Neural crest cell (in vitro differentiated cells): ENCODE measurements at regions not wholly inside any gene's neighbourhood (a gene's known extent, or its start where the extent isn't known, plus 50 kb on each side); places are given as distances from the start of the nearest gene placed in this dataset.

Source experiments
- DNase-seq: peaks from one replicate; pipeline ENCODE4 v3.0.0; 2021; ENCODE audit warnings: low read depth, mixed read lengths, low spot score
- H3K27ac Mint-ChIP-seq: one replicate; pipeline ENCODE4 v1.8.0; 2021; ENCODE audit warnings: mild to moderate bottlenecking, mixed read lengths; ENCODE audit not compliant: unreplicated experiment
- H3K27me3 Mint-ChIP-seq: 2 replicates; pipeline ENCODE4 v1.8.0; 2021; ENCODE audit warnings: low read depth, mild to moderate bottlenecking, mixed read lengths
- H3K36me3 Mint-ChIP-seq: 2 replicates; pipeline ENCODE4 v1.8.0; 2021; ENCODE audit warnings: low read depth, mild to moderate bottlenecking, mixed read lengths
- H3K4me1 Mint-ChIP-seq: 2 replicates; pipeline ENCODE4 v1.8.0; 2021; ENCODE audit warnings: mixed read lengths
- H3K4me3 Mint-ChIP-seq: one replicate; pipeline ENCODE4 v1.8.0; 2021; ENCODE audit warnings: mild to moderate bottlenecking, mixed read lengths
- H3K9me3 Mint-ChIP-seq: 2 replicates; pipeline ENCODE4 v1.8.0; 2021; ENCODE audit warnings: mixed read lengths
- CTCF ChIP-seq: fragments of 200-600 bp; sonication (generic); conservative IDR thresholded peaks from 2 replicates; pipeline ENCODE4 v1.5.0; 2021; ENCODE audit warnings: antibody characterized with exemption, mild to moderate bottlenecking

- Mint-ChIP-seq H3K9me3 (no peaks in the 10 kb centered on the region), H3K4me1 (no peaks in the 10 kb centered on the region), H3K4me3 (no peak overlapping the region), H3K27ac (no peak overlapping the region), H3K36me3 (no peaks in the 10 kb centered on the region), H3K27me3 (peaks cover 3% of the 10 kb centered on the region)
- no peak for TF ChIP-seq CTCF
- DNase-seq, result no peak
Observed at GRCh38 chr3:22982981-22983587, 220.0 kb upstream of the UBE2E2 start.

- TF ChIP-seq CTCF, result no peak
- DNase-seq, result no peak
- no peaks in the 10 kb centered on the region for H3K9me3 Mint-ChIP-seq
- H3K4me3 Mint-ChIP-seq, result no peak overlapping the region
- H3K4me1 Mint-ChIP-seq, result no peaks in the 10 kb centered on the region
- no peaks in the 10 kb centered on the region for H3K36me3 Mint-ChIP-seq
- peaks cover 3% of the 10 kb centered on the region for H3K27me3 Mint-ChIP-seq
- no peak overlapping the region for H3K27ac Mint-ChIP-seq
Observed at GRCh38 chr3:22986958-22987357, 216.2 kb upstream of the UBE2E2 start.

DNA sequence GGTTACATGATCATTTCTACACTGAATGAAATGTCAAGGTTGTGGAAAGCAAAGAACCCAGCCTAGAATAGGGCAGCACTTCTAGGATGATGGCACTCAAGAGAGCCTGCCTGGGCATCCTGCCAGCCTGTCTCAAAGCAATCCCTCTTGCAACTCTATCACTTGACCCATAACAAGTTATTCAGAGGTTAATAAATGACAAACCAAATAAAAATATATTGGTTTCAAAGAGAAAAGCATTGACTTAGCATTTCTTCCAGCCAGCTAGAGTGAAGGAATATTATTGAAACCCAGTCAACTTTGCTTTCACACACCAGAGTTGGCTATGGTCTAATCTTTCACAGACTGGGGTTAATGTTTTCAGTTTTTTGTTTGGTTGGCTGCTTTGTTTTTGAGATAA lies 214.6 kb upstream of the UBE2E2 start:
- Mint-ChIP-seq H3K36me3 (no peaks in the 10 kb centered on the region), H3K27ac (no peak overlapping the region), H3K27me3 (peaks cover 3% of the 10 kb centered on the region), H3K4me3 (no peak overlapping the region), H3K9me3 (no peaks in the 10 kb centered on the region), H3K4me1 (no peaks in the 10 kb centered on the region)
- no peak for DNase-seq
- no peak for TF ChIP-seq CTCF

GRCh38 chr3:22989716-22990115 lies 213.4 kb upstream of the UBE2E2 start:
- Mint-ChIP-seq H3K4me1 (no peaks in the 10 kb centered on the region), H3K4me3 (no peak overlapping the region), H3K9me3 (no peaks in the 10 kb centered on the region), H3K27ac (no peak overlapping the region), H3K36me3 (no peaks in the 10 kb centered on the region), H3K27me3 (peaks cover 3% of the 10 kb centered on the region)
- DNase-seq, result no peak
- no peak for TF ChIP-seq CTCF

- Mint-ChIP-seq H3K4me3 (no peak overlapping the region), H3K27ac (no peak overlapping the region), H3K4me1 (no peaks in the 10 kb centered on the region), H3K36me3 (no peaks in the 10 kb centered on the region), H3K27me3 (peaks cover 3% of the 10 kb centered on the region), H3K9me3 (no peaks in the 10 kb centered on the region)
- no peak for DNase-seq
- TF ChIP-seq CTCF, result no peak
Observed at GRCh38 chr3:22990291-22991200, 212.6 kb upstream of the UBE2E2 start.
